Stimulated activated naive CD8-positive, alpha-beta T cell treated with anti-CD3 and anti-CD28 coated beads, Interleukin-15, Interleukin-2, amounts not matched to agents 100 ng/mL and 50 ng/mL, for 24 hours (primary cell): ENCODE measurements at regions not wholly inside any gene's neighbourhood (a gene's known extent, or its start where the extent isn't known, plus 50 kb on each side); places are given as distances from the start of the nearest gene placed in this dataset.

Experiments
- H3K27ac Mint-ChIP-seq: one replicate; pipeline ENCODE4 v1.8.0; 2021; ENCODE audit warnings: mild to moderate bottlenecking, mixed read lengths
- H3K27me3 Mint-ChIP-seq: one replicate; pipeline ENCODE4 v1.8.0; 2021; ENCODE audit warnings: mixed read lengths
- H3K36me3 Mint-ChIP-seq: one replicate; pipeline ENCODE4 v1.8.0; 2021; ENCODE audit warnings: low read depth, mixed read lengths
- H3K4me1 Mint-ChIP-seq: one replicate; pipeline ENCODE4 v1.8.0; 2021; ENCODE audit warnings: low read depth, mixed read lengths
- H3K4me3 Mint-ChIP-seq: one replicate; pipeline ENCODE4 v1.8.0; 2021; ENCODE audit warnings: mild to moderate bottlenecking, mixed read lengths
- H3K9me3 Mint-ChIP-seq: one replicate; pipeline ENCODE4 v1.8.0; 2021; ENCODE audit warnings: mixed read lengths

DNA sequence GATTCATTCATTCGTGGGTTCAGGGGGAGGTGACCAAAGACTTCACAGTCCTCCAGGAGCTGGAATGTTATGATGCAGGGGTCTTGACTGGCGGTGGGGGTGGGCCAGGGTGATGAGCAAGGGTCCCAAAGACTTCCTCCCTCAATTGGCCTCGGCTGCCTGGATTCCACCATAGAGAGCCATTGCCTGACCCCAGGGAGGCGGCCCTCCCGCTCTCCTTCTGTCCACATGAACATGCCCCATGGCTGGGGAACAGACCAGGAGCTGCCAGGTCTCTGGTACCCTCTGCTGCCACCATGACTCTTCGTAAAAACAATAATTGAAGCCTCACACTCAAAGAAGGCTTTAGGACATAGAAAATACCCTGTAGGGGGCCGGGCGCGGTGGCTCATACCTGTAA lies 102.5 kb upstream of the CASZ1 start:
- Mint-ChIP-seq H3K27ac (no peak overlapping the region), H3K4me3 (no peak overlapping the region), H3K36me3 (no peaks in the 10 kb centered on the region), H3K27me3 (no peaks in the 10 kb centered on the region), H3K4me1 (peaks cover 7% of the 10 kb centered on the region), H3K9me3 (no peaks in the 10 kb centered on the region)

DNA sequence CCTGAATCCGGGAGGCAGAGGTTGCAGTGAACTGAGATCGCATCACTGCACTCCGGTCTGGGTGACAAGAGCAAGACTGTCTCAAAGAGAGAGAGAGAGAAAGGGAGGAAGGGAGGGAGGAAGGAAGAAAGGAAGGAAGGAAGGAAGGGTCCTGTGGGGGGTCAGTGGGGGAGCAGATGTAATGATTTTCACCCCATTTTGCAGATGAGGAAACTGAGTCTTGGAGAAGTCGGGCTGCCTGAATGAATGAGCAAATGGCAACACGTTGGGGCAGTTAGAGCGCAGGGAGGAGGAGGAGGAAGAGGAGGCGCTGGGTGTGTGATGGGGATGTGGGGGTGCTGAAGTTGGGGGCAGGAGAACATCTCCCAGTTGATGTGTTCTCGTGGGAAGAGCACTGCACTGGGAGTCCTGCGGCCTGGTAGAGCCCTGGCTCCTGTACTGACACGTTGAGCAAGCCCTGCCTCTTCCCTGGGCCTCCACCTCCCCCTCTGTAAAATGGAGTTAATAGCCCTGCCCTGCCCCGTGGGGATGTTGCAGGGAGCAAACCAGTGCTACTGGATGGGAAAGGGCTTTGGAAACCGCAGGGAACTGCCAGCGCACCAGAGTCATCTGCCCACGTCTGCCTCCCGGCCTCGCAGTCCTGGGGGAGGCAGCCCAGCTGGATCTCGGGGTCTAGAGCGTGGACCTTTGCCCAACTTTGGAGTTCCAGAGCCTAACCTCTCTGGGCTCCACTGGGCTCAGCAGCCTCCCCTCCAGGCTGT lies 103.2 kb upstream of the CASZ1 start:
- no peaks in the 10 kb centered on the region for H3K9me3 Mint-ChIP-seq
- no peak overlapping the region for H3K27ac Mint-ChIP-seq
- H3K27me3 Mint-ChIP-seq: no peaks in the 10 kb centered on the region
- H3K4me1 Mint-ChIP-seq: peaks cover 14% of the 10 kb centered on the region
- no peaks in the 10 kb centered on the region for H3K36me3 Mint-ChIP-seq
- no peak overlapping the region for H3K4me3 Mint-ChIP-seq

DNA sequence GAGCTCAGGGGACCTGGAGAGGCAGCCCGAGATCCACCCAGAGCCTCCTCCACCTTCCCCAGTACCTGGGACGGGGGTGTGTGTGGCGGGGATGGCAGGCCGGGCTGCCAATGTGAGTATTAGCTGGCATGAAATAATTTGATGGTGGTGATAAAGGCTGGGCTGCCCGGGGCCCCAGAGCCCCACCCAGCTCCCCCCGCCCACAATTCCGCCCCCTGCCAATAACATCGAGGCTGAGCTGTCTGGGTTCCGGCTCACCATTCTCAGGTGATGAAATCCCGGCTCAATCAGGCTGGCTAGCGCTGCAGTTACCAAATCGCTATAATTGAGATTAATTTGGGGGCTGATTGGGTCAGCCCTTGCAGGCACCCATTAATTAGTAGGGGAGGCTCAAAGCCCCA lies 103.8 kb upstream of the CASZ1 start:
- Mint-ChIP-seq H3K4me3 (no peak overlapping the region), H3K4me1 (peaks cover 20% of the 10 kb centered on the region)

DNA sequence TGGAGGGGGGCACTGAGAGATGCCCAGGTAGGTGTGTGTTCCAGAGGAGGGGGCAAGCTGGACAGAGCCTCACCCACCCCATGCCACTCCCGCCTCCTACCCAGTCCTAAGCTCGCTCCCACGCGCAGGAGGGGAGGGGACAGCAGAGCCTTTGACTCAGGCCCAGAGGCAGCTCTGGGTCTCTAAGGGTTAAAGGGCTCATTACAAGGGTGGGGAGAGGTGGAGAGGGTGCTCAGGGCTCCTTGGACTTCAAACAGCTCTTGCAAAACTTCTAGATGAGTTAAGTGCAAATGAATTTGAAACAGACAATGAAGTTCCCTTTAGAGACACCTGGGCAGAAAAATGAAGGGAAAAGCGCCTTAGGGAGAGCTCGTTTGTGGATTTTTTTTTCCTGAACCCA lies 104.2 kb upstream of the CASZ1 start:
- H3K9me3 Mint-ChIP-seq: no peaks in the 10 kb centered on the region
- H3K27me3 Mint-ChIP-seq: no peaks in the 10 kb centered on the region
- H3K4me1 Mint-ChIP-seq: peaks cover 25% of the 10 kb centered on the region
- no peaks in the 10 kb centered on the region for H3K36me3 Mint-ChIP-seq
- no peak overlapping the region for H3K4me3 Mint-ChIP-seq
- no peak overlapping the region for H3K27ac Mint-ChIP-seq

More for the DNA sequence above, 103.8 kb upstream of the CASZ1 start:
- Mint-ChIP-seq H3K36me3 (no peaks in the 10 kb centered on the region), H3K27ac (no peak overlapping the region), H3K27me3 (no peaks in the 10 kb centered on the region), H3K9me3 (no peaks in the 10 kb centered on the region)

DNA sequence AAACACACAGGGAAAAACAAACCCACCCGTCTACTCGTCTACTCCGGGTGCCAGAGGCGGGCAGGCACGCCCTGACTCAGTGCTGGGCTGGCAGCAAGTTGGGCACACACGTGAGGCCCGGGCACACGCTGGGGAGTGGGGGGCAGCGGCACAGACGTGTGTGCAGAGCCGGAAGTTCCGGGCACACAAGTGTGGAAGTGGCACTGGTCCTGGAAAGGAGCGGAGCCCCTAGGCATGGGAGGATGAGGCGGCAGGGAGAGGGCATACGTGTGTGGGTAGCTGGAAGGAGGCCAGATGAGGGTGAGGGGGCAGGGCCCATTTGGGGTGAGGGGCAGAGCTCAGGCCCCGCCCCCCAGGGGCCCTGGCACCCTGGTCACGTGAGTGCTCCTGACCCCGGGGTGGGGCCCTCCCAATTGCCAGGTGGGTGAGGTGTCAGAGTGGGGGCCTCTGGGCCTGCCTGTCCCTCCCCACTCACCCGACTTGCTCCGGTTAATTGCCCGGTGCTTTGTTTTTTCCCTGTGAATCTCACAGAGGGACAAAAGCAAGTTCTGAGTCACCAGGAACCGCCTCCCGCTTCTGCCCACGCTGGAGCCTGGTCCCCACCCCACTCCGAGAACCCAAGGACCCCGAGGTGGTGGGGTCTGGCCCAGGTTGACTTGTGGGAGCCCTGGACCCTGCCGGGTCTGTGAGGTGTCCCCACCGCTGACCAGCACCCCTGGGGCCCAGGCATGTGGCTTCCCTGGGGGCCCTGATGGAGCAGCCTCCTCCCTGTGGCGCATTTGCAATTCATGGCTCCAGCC lies 104.8 kb upstream of the CASZ1 start:
- no peak overlapping the region for H3K4me3 Mint-ChIP-seq
- H3K9me3 Mint-ChIP-seq: no peaks in the 10 kb centered on the region
- no peak overlapping the region for H3K27ac Mint-ChIP-seq
- peaks cover 27% of the 10 kb centered on the region for H3K4me1 Mint-ChIP-seq
- no peaks in the 10 kb centered on the region for H3K27me3 Mint-ChIP-seq
- no peaks in the 10 kb centered on the region for H3K36me3 Mint-ChIP-seq

DNA sequence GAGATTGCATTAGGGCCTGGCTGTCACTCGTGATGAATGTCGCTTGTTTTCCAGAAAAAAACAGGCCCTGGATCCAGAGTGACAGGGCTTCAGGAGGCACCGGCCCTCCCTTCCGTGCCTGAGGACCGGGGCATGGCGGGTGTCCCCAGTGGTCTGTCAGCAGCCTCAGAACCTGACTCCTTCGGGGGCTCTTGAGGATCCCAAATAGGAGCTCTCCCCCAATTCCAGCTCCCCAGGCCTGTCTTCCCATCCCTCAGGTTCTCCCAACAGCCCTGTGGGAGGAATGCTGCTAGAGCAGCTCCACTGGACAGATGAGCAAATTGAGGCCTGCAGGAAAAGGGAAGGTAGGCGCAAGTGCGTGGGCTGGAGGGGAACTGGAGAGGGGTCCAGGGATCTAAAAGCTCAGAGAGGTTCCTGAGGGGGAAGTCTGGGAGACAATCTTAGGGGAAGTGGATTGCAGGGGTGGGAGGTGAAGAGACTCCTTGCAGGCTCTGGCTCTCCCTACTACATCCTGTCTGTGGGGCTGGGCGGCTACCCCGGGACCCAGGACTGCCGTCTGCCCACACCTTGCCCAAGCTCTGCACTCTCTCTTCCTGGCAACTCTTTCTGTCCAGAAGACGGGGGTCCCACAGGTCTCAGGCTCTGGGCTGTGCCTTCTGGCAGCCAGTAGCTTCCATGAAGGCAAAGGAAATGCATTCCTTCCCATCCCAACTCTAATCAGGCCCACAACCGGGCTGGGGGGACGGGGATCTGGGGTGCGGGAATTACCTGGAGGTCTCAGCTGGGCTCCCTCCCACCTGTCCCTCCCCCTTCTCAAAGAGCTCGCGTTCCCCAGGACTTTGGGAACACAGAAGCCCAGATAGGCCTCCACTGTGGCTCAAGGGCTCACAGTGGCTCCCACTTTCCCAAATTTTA lies 105.7 kb upstream of the CASZ1 start:
- H3K36me3 Mint-ChIP-seq: no peaks in the 10 kb centered on the region
- H3K27me3 Mint-ChIP-seq: no peaks in the 10 kb centered on the region
- no peaks in the 10 kb centered on the region for H3K9me3 Mint-ChIP-seq
- H3K4me1 Mint-ChIP-seq: peaks cover 36% of the 10 kb centered on the region
- no peak overlapping the region for H3K27ac Mint-ChIP-seq
- H3K4me3 Mint-ChIP-seq: no peak overlapping the region

DNA sequence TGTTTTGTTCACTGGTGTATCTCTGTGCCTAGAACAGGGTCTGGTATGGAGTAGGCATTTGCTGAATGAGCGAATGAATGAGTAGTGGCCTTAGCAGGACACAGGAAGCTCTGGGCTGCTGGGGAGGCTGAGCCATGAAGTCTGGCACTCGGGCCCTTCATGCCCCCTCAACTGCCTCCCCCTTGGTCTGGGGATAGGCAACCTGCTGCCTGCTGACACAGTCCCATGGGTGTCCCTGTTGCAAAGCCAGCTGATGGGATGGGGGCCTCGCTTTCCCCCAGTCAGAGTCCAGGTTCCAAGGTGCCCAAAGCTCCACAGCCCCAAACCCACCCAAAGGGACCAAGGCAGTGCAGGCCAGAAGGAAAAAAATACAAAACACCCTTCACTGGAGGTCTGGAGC lies 107.0 kb upstream of the CASZ1 start:
- H3K27ac Mint-ChIP-seq: no peak overlapping the region
- H3K9me3 Mint-ChIP-seq: no peaks in the 10 kb centered on the region
- H3K4me1 Mint-ChIP-seq: peaks cover 36% of the 10 kb centered on the region
- H3K27me3 Mint-ChIP-seq: no peaks in the 10 kb centered on the region
- H3K4me3 Mint-ChIP-seq: no peak overlapping the region
- no peaks in the 10 kb centered on the region for H3K36me3 Mint-ChIP-seq

DNA sequence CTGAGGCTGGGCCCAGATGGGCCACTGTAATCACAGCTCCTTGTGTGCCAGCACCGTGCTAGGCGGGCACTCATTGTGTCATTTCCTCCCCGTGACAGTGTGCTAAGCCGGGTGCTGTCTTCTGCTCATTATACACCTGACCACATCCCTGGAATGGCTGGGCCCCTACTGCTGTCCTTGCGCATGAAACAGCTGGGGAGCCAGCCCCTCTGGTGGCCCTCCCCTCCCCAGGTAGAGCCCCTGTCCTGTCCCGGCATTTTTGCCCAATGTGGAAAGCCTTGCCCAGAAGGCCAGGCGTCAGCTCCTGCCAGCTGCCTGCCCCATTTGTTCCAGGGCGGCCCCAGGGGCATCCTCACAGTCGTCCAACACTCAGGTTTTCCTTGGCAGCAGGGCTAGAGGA lies 107.4 kb upstream of the CASZ1 start:
- no peaks in the 10 kb centered on the region for H3K27me3 Mint-ChIP-seq
- peaks cover 36% of the 10 kb centered on the region for H3K4me1 Mint-ChIP-seq
- no peaks in the 10 kb centered on the region for H3K36me3 Mint-ChIP-seq
- H3K9me3 Mint-ChIP-seq: no peaks in the 10 kb centered on the region
- no peak overlapping the region for H3K4me3 Mint-ChIP-seq
- H3K27ac Mint-ChIP-seq: no peak overlapping the region

DNA sequence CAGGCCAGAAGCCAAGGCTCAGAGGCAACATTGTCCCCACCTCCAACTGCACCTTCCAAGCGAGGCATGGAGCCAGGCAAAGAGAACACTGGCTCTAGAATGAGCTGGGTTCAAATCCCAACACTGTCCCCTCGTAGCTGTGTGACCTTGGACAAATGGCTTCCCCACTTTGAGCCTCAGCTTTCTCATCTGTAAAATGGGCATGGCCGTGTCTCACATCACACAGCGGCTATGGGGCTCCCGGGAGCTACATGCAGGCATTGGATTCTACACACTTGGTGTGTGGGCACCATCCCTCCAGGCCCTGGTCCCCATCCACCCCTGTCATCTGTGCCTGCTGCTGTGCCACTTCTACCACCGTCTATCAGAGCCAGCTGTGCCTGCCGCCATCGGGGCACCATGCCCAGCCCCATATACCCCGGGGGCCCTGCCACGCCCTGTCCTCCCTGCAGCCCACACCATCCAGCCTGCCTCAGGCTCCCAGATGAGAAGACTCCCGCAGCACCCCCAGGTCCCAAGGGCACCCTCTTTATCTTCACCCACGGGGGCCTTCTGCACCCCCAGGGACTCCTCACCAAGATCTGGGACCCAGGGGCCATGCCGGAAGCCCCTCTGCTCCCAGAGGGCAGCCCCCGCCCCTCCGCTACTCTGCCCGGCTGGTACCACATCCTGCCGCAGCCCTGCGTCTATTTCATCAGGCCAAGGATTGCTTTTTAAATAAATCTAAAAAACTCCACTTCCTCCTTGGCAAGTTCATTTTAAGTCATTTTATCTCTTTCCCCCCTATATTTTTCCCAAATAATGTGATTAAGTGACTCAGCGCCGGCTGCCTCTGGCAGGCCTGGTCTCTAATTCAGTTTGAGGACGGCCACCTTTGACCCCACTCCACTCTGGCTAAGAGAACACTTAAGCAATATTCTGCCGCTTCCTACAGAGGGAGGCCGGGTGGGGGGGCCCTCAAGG lies 107.8 kb upstream of the TARDBP start:
- no peaks in the 10 kb centered on the region for H3K27me3 Mint-ChIP-seq

DNA sequence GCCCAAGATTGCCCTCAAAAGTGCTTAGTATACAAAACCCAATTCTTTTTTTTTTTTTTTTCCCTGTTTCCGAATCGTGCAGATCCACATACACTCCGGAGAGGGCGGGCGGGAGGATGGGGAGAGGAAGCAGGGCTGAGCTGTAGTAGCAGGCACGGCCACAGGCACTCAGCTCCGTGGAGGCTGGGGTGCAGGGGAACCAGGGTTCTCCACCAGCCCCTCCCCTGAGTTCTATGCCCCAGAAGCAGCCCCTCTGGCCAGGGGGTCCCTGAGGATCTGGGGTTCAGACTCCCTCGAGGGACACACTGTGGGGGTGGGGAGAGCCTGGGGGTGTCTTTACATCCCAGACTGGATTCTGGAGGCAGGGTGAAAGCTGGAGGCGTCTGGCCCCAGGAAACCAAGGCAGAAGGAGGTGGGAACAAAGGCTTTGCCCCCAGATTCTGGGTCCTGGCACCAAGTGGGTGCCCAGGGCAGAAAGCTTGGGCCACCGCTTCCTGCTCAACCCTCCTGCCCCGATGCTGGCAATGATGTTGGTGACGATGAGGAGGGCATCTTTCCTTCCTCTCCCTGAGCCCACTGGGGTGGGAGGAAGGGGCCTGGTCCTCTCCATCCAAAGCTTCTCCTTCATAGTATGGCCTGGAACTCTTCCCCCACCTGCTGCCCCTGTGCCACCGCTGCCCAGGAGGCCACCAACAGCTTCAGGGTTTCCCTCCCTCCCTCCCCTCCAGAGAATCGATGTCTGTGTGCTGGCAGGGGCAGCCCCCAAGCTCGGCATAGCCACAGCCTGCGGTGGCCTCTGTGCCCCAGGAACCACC lies 106.4 kb upstream of the TARDBP start:
- Mint-ChIP-seq H3K36me3 (no peaks in the 10 kb centered on the region), H3K4me1 (peaks cover 36% of the 10 kb centered on the region), H3K27me3 (no peaks in the 10 kb centered on the region), H3K9me3 (no peaks in the 10 kb centered on the region), H3K4me3 (no peak overlapping the region), H3K27ac (peak overlapping the region; percentile 21)

More for the DNA sequence above, 107.8 kb upstream of the TARDBP start:
- Mint-ChIP-seq H3K36me3 (no peaks in the 10 kb centered on the region), H3K27ac (no peak overlapping the region), H3K9me3 (no peaks in the 10 kb centered on the region), H3K4me3 (peak overlapping the region; percentile 2), H3K4me1 (peaks cover 36% of the 10 kb centered on the region)

DNA sequence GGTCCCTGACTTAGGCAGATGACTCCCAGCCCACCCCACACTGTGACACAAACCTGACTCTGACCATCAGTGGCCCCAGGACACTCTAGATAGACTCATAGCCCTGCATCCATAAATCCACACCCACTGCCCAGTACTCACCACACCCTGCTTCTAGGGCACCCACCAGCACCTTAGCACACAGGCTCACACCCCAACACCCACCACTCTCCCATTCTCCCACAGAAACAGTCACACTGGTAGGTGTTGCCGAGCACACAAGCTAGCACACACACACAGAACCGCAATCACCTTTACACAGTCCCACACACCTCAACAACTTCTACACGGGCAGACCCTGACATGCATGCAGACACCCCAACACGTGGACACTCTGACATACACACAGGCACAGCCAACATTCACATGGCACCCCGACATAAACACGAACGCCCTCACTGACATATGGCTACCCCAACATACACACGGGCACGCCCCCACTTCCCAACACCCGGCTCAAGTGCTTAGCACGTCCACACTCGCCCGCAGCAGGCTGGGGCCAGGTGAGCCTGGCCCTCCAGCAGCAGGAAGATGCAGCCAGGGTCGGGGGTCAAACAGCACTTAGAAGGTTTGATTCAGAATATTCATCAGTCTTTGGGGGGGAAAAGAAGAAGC lies 105.5 kb upstream of the TARDBP start:
- Mint-ChIP-seq H3K27me3 (no peaks in the 10 kb centered on the region), H3K9me3 (no peaks in the 10 kb centered on the region), H3K4me1 (peaks cover 36% of the 10 kb centered on the region), H3K36me3 (no peaks in the 10 kb centered on the region), H3K4me3 (no peak overlapping the region), H3K27ac (no peak overlapping the region)

DNA sequence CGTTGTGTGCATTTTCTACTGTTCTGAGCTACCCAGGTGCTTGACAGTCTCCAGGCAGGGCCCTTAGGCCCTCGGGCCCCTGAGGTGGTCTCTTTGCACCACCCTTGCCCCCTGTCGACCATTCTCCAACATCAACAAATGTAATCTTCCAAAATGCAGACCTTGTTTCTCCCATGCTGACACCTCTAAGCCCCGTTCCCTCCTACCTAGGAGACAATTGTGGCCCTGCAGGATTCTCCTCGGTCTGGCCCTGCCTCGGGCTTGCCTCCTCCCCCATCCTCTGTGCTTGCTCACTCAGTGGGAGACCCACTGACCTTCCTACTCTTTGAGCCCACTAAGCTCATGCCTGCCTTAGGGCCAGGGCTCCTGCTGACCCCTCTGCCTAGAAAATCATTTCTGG lies 104.2 kb upstream of the TARDBP start:
- H3K9me3 Mint-ChIP-seq: no peaks in the 10 kb centered on the region
- no peaks in the 10 kb centered on the region for H3K27me3 Mint-ChIP-seq
- no peak overlapping the region for H3K4me3 Mint-ChIP-seq
- no peak overlapping the region for H3K27ac Mint-ChIP-seq
- H3K4me1 Mint-ChIP-seq: peaks cover 36% of the 10 kb centered on the region
- no peaks in the 10 kb centered on the region for H3K36me3 Mint-ChIP-seq
